Loucy (cell line): ENCODE measurements at regions not wholly inside any gene's neighbourhood (a gene's known extent, or its start where the extent isn't known, plus 50 kb on each side); places are given as distances from the start of the nearest gene placed in this dataset.

Experiments used
- H2AFZ ChIP-seq: fragments of 200-600 bp; sonication (generic); 2 replicates; pipeline ENCODE4 v1.6.0; 2016; ENCODE audit warnings: antibody characterized with exemption, mild to moderate bottlenecking, low read length, moderate library complexity
- H3F3A ChIP-seq: fragments of 200-600 bp; 2 replicates; pipeline ENCODE4 v1.6.0; 2016; ENCODE audit warnings: antibody characterized with exemption, low read depth, mild to moderate bottlenecking
- H3K27me3 ChIP-seq: fragments of 200-600 bp; sonication (generic); 2 replicates; pipeline ENCODE4 v1.6.1; 2014; ENCODE audit warnings: low read length, mild to moderate bottlenecking; ENCODE audit not compliant: insufficient read depth, poor library complexity, severe bottlenecking
- H3K36me3 ChIP-seq: fragments of 200-600 bp; sonication (generic); 2 replicates; pipeline ENCODE4 v1.6.1; 2016; ENCODE audit warnings: low read length; ENCODE audit not compliant: insufficient read depth
- H3K4me1 ChIP-seq: fragments of 200-600 bp; sonication (generic); 2 replicates; pipeline ENCODE4 v1.5.1; 2014; ENCODE audit warnings: low read length, mild to moderate bottlenecking; ENCODE audit not compliant: insufficient read depth, poor library complexity, severe bottlenecking
- H3K4me2 ChIP-seq: fragments of 200-600 bp; sonication (generic); 2 replicates; pipeline ENCODE4 v1.6.0; 2014; ENCODE audit warnings: antibody characterized with exemption, low read length, low read depth, mild to moderate bottlenecking; ENCODE audit not compliant: poor library complexity, severe bottlenecking
- H3K4me3 ChIP-seq: fragments of 200-600 bp; sonication (generic); 2 replicates; pipeline ENCODE4 v1.5.1; 2014; ENCODE audit warnings: low read length, mild to moderate bottlenecking, mixed read lengths; ENCODE audit not compliant: poor library complexity, severe bottlenecking
- H3K79me2 ChIP-seq: fragments of 200-600 bp; sonication (generic); 2 replicates; pipeline ENCODE4 v1.6.1; 2014; ENCODE audit warnings: low read length; ENCODE audit not compliant: insufficient read depth
- H3K9ac ChIP-seq: fragments of 200-600 bp; sonication (generic); 2 replicates; pipeline ENCODE4 v1.6.0; 2014; ENCODE audit warnings: mild to moderate bottlenecking, low read depth, low read length, moderate library complexity; ENCODE audit not compliant: poor library complexity, severe bottlenecking
- H3K9me2 ChIP-seq: fragments of 200-600 bp; sonication (generic); replicated peaks from 2 replicates; pipeline ENCODE4 v1.6.1; 2016; ENCODE audit warnings: low read depth, low read length, mixed read lengths
- H3K9me3 ChIP-seq: fragments of 200-600 bp; sonication (generic); 2 replicates; pipeline ENCODE4 v1.6.1; 2014; ENCODE audit warnings: mild to moderate bottlenecking, antibody characterized with exemption, low read length, low read depth; ENCODE audit not compliant: insufficient read depth
- H4K20me1 ChIP-seq: fragments of 200-600 bp; sonication (generic); 2 replicates; pipeline ENCODE4 v1.6.0; 2014; ENCODE audit warnings: antibody characterized with exemption, low read length, mild to moderate bottlenecking; ENCODE audit not compliant: insufficient read depth, poor library complexity, severe bottlenecking
- EZH2phosphoT487 ChIP-seq: fragments of 200-600 bp; IDR thresholded peaks from 2 replicates; pipeline ENCODE4 v1.6.1; 2018; ENCODE audit warnings: antibody characterized with exemption, mild to moderate bottlenecking, moderate library complexity, borderline replicate concordance
- TF ChIP-seq, protein P1 (sequence below): fragments of 200-600 bp; sonication (generic); conservative IDR thresholded peaks from 2 replicates; pipeline ENCODE4 v1.5.1; 2014; ENCODE audit warnings: mild to moderate bottlenecking, antibody characterized with exemption, low read length

DNA sequence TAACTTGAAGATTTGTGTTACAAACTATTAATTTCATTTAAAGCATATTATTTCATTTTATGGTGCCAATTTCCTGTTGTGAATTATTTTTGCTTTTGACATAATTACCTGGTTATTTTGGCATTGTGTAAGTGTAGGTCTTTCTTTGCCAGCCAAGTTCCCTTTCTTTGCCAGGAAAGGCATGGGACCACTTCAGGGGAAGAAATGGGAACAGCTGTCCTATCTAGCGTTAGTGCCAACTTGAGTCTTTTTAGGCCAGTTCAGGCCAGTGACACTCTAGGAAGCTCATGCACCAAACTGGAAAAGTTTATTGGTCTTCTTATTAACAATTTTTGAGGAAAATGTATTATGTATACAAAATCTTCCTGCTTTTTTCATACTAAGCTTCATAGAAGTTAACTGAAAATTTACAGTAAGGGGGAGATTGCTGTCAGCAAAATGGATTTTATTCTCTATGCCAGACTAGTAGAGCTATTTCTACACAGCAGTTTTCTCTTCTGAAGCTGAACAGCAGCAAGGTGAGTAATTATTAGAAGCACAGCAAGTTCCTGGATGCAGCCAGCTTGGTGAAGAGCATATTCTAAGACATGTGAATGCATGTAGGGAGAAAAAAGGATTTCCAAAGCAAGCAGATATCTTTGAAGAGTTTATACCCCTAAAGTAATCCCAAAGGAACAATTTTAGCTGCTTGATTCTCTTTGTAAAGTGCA, 914.6 kb upstream of the ADGRL4 start:
- H3K9me3 ChIP-seq: no peaks in the 10 kb centered on the region; the same call in 1 of the 2 replicates
- TF ChIP-seq, protein P1, sequence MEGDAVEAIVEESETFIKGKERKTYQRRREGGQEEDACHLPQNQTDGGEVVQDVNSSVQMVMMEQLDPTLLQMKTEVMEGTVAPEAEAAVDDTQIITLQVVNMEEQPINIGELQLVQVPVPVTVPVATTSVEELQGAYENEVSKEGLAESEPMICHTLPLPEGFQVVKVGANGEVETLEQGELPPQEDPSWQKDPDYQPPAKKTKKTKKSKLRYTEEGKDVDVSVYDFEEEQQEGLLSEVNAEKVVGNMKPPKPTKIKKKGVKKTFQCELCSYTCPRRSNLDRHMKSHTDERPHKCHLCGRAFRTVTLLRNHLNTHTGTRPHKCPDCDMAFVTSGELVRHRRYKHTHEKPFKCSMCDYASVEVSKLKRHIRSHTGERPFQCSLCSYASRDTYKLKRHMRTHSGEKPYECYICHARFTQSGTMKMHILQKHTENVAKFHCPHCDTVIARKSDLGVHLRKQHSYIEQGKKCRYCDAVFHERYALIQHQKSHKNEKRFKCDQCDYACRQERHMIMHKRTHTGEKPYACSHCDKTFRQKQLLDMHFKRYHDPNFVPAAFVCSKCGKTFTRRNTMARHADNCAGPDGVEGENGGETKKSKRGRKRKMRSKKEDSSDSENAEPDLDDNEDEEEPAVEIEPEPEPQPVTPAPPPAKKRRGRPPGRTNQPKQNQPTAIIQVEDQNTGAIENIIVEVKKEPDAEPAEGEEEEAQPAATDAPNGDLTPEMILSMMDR: no peak
- no peak for TF ChIP-seq EZH2phosphoT487
- H3K9ac ChIP-seq: no peak overlapping the region
- H3K79me2 ChIP-seq: no peaks in the 10 kb centered on the region
- no peak overlapping the region for H2AFZ ChIP-seq
- H3F3A ChIP-seq: no peaks in the 10 kb centered on the region
- no peaks in the 10 kb centered on the region for H3K36me3 ChIP-seq
- H3K9me2 ChIP-seq: no peaks in the 10 kb centered on the region
- no peaks in the 10 kb centered on the region for H3K4me1 ChIP-seq
- no peak overlapping the region for H3K4me2 ChIP-seq
- no peak overlapping the region for H3K4me3 ChIP-seq
- no peaks in the 10 kb centered on the region for H4K20me1 ChIP-seq
- H3K27me3 ChIP-seq: no peaks in the 10 kb centered on the region

DNA sequence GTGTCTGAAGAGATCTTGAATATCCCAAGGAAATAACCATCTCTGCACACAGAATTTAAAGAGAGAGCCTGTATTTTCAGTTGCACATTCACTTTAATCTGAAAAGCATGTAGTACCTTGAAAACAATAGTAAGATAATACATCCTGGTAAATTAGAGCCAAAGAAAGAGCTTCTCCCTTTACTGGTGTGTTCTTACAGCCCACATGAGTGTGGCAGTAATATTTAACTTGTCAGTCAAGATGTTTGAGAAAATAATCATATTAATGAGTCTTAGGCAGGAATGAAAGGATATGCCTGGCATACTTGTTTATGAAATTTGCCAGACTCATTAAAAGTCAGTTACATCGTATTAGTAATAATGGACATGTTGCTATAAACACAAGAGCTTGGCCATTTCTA, 908.4 kb upstream of the ADGRL4 start:
- Histone ChIP-seq H3K4me2 (no peak overlapping the region), H3K4me1 (no peaks in the 10 kb centered on the region), H3K9me2 (no peaks in the 10 kb centered on the region), H3K27me3 (no peaks in the 10 kb centered on the region), H3K4me3 (no peak overlapping the region), H3K79me2 (no peaks in the 10 kb centered on the region), H3F3A (no peaks in the 10 kb centered on the region), H3K36me3 (no peaks in the 10 kb centered on the region), H2AFZ (no peak overlapping the region), H4K20me1 (no peaks in the 10 kb centered on the region), H3K9ac (no peak overlapping the region), H3K9me3 (no peaks in the 10 kb centered on the region)
- TF ChIP-seq EZH2phosphoT487: no peak
- TF ChIP-seq, protein P1: no peak

- Histone ChIP-seq H3K4me1 (no peaks in the 10 kb centered on the region), H3K9ac (no peak overlapping the region), H3K9me2 (no peaks in the 10 kb centered on the region), H3F3A (no peaks in the 10 kb centered on the region), H2AFZ (no peak overlapping the region), H3K36me3 (no peaks in the 10 kb centered on the region), H3K27me3 (no peaks in the 10 kb centered on the region), H3K79me2 (no peaks in the 10 kb centered on the region), H3K9me3 (no peaks in the 10 kb centered on the region), H4K20me1 (no peaks in the 10 kb centered on the region), H3K4me3 (no peak overlapping the region), H3K4me2 (no peak overlapping the region)
- TF ChIP-seq, protein P1: no peak
- TF ChIP-seq EZH2phosphoT487: no peak
These were observed 906.3 kb upstream of the ADGRL4 start for GRCh38 chr1:79912813-79913212.
